ENCODE measurements at regions not wholly inside any gene's neighbourhood (a gene's known extent, or its start where the extent isn't known, plus 50 kb on each side); places are given as distances from the start of the nearest gene placed in this dataset.

- no peak for DNase-seq
Observed at GRCh38 chr5:82839881-82840280, 237.3 kb downstream of the TMEM167A start.

- no peak for DNase-seq
Observed at GRCh38 chr5:82835488-82835887, 241.7 kb downstream of the TMEM167A start.

- DNase-seq: no peak
Observed at GRCh38 chr5:82834151-82834550, 243.0 kb downstream of the TMEM167A start.

- DNase-seq: no peak
Observed at GRCh38 chr5:82833277-82833676, 243.9 kb downstream of the TMEM167A start.

GRCh38 chr5:82832445-82832844, 244.7 kb downstream of the TMEM167A start:
- no peak for DNase-seq

- no peak for DNase-seq
Observed at GRCh38 chr5:82828211-82828610, 249.0 kb downstream of the TMEM167A start.

GRCh38 chr5:82827651-82828050, 249.5 kb downstream of the TMEM167A start:
- DNase-seq: no peak

- no peak for DNase-seq
Observed at GRCh38 chr5:82822634-82822927, 254.6 kb downstream of the TMEM167A start.

- no peak for DNase-seq
Observed at GRCh38 chr5:82821846-82822633, 255.2 kb downstream of the TMEM167A start.

- peak; percentile 42 for DNase-seq
Observed at GRCh38 chr5:82820961-82821845, 256.0 kb downstream of the TMEM167A start.

GRCh38 chr5:82820188-82820587, 257.0 kb downstream of the TMEM167A start:
- DNase-seq: peak; percentile 12

- DNase-seq: no peak
Observed at GRCh38 chr5:82817897-82818676, 259.1 kb downstream of the TMEM167A start.

- no peak for DNase-seq
Observed at GRCh38 chr5:82816926-82817325, 260.3 kb downstream of the TMEM167A start.

GRCh38 chr5:82815871-82816270, 261.3 kb downstream of the TMEM167A start:
- DNase-seq: peak; percentile 33

- no peak for DNase-seq
Observed at GRCh38 chr5:82813861-82814260, 263.3 kb downstream of the TMEM167A start.

- no peak for DNase-seq
Observed at GRCh38 chr5:82812575-82812974, 264.6 kb downstream of the TMEM167A start.

- DNase-seq: no peak
Observed at GRCh38 chr5:82811490-82811889, 265.7 kb downstream of the TMEM167A start.

GRCh38 chr5:82809420-82810143, 267.6 kb downstream of the TMEM167A start:
- DNase-seq: no peak

- peak; percentile 14 for DNase-seq
Observed at GRCh38 chr5:82808960-82809359, 268.2 kb downstream of the TMEM167A start.

GRCh38 chr5:82807021-82807420, 270.2 kb downstream of the TMEM167A start:
- DNase-seq: no peak

GRCh38 chr5:82806513-82806912, 270.7 kb downstream of the TMEM167A start:
- DNase-seq: no peak

GRCh38 chr5:82804155-82804690, 273.0 kb downstream of the TMEM167A start:
- no peak for DNase-seq

All from OCI-M1 (cell line).